ENCODE measurements at regions not wholly inside any gene's neighbourhood (a gene's known extent, or its start where the extent isn't known, plus 50 kb on each side); places are given as distances from the start of the nearest gene placed in this dataset.

DNA sequence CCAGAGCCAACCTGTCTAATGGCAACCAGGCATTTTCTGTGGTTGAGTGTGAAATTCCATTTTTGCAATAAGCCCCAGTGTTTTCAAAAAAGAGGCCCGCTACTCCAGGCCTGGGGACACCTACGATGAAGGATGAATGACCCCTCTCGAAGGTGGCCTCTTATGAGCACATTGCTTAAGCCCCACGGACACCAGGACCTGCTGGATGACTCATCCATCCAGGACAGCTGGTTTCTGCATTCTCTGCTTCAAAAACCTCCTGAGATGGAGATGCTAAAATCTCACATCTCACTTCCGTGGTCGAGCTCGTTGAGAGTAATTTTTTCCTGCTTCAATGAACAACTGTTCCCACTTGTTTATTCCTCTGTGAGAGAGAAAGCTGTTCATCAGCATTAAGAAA, 150.2 kb upstream of the FZD8 start:
- Histone ChIP-seq H3K27me3 (replicated peaks; ENCODE audit: insufficient read depth, low read depth, low read length, poor library complexity) (no peaks in the 10 kb centered on the region), H3K36me3 (ENCODE audit: insufficient read depth, low read length, poor library complexity, severe bottlenecking) (no peaks in the 10 kb centered on the region), H3K9me3 (ENCODE audit: low read depth, low read length, poor library complexity, severe bottlenecking) (no peaks in the 10 kb centered on the region), H3K27ac (ENCODE audit: low read depth, low read length, poor library complexity, severe bottlenecking) (no peak overlapping the region), H3K4me1 (ENCODE audit: insufficient read depth, low read length, poor library complexity, severe bottlenecking) (no peaks in the 10 kb centered on the region), H3K4me3 (ENCODE audit: low read depth, low read length, poor library complexity, severe bottlenecking) (no peak overlapping the region)
- CTCF ChIA-PET = no interaction called here
- POLR2A ChIA-PET (ENCODE audit: low non-redundant PET) = no interaction called here
- no peak for TF ChIP-seq EZH2 (IDR thresholded peaks at IDR 0.05; ENCODE audit: borderline replicate concordance, low read depth, low read length, poor library complexity, severe bottlenecking)
- TF ChIP-seq, protein P1, sequence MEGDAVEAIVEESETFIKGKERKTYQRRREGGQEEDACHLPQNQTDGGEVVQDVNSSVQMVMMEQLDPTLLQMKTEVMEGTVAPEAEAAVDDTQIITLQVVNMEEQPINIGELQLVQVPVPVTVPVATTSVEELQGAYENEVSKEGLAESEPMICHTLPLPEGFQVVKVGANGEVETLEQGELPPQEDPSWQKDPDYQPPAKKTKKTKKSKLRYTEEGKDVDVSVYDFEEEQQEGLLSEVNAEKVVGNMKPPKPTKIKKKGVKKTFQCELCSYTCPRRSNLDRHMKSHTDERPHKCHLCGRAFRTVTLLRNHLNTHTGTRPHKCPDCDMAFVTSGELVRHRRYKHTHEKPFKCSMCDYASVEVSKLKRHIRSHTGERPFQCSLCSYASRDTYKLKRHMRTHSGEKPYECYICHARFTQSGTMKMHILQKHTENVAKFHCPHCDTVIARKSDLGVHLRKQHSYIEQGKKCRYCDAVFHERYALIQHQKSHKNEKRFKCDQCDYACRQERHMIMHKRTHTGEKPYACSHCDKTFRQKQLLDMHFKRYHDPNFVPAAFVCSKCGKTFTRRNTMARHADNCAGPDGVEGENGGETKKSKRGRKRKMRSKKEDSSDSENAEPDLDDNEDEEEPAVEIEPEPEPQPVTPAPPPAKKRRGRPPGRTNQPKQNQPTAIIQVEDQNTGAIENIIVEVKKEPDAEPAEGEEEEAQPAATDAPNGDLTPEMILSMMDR (conservative IDR thresholded peaks at IDR 0.05; ENCODE audit: low read depth, low read length) = no peak
- no peak for DNase-seq (ENCODE audit: low spot score)
- intact Hi-C loops (cut with micrococcal nuclease; ENCODE audit: unreplicated experiment) = no loop called here
- BruUV-seq (replicated peaks) = no TSS peak

DNA sequence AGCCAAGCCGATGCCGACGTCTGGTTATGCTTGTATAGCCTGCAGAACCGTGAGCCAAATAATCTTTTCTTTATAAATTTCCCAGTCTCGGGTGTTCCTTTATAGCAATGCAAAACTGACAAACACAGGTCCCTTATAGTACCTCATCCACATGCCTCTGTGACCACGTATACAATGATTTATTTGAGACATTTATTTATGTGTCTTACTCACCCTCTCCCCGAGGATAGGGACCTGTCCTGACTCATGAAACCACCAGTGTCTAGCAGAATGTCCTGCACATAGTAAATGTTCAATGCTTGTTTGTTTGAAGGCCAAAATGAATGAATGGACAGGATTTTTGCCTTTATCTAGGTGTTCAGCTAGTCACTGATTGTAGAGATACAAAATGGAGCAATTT, 147.9 kb upstream of the FZD8 start:
- peaks cover 7% of the 10 kb centered on the region for H3K9me3 ChIP-seq (ENCODE audit: low read depth, low read length, poor library complexity, severe bottlenecking)
- H3K36me3 ChIP-seq (ENCODE audit: insufficient read depth, low read length, poor library complexity, severe bottlenecking) = no peaks in the 10 kb centered on the region
- no peak for DNase-seq (ENCODE audit: low spot score)
- no peaks in the 10 kb centered on the region for H3K27me3 ChIP-seq (replicated peaks; ENCODE audit: insufficient read depth, low read depth, low read length, poor library complexity)
- no peaks in the 10 kb centered on the region for H3K4me1 ChIP-seq (ENCODE audit: insufficient read depth, low read length, poor library complexity, severe bottlenecking)
- CTCF ChIA-PET = no interaction called here
- TF ChIP-seq, protein P1 (conservative IDR thresholded peaks at IDR 0.05; ENCODE audit: low read depth, low read length) = no peak
- no peak for TF ChIP-seq EZH2 (IDR thresholded peaks at IDR 0.05; ENCODE audit: borderline replicate concordance, low read depth, low read length, poor library complexity, severe bottlenecking)
- no peak overlapping the region for H3K4me3 ChIP-seq (ENCODE audit: low read depth, low read length, poor library complexity, severe bottlenecking)
- intact Hi-C loops (cut with micrococcal nuclease; ENCODE audit: unreplicated experiment) = no loop called here
- H3K27ac ChIP-seq (ENCODE audit: low read depth, low read length, poor library complexity, severe bottlenecking) = no peak overlapping the region
- POLR2A ChIA-PET (ENCODE audit: low non-redundant PET) = no interaction called here
- no TSS peak for BruUV-seq (replicated peaks)

DNA sequence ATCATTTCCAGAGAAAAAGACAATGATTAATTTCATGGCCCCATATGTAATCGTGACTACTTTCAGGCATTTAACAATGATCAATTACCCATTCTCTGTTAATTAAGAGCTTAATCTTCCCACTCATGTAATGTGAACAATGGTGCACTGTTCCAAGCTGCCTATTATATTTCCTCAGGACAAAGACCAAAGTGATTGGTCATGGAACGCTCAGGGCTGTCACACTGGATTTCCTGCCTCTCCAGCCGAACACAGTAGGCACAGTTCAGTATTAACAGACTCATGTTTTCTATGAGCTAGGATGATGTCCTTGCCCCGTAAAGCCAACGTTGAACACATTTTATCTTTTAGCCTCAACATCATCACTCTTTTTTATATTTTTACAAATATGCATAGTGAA, 142.7 kb upstream of the FZD8 start:
- intact Hi-C loops (cut with micrococcal nuclease; ENCODE audit: unreplicated experiment) = loop anchor here (5.0 kb wide), 1 partner anchor 998 kb away; no protein-coding TSS in a partner anchor
- ChIA-PET POLR2A (ENCODE audit: low non-redundant PET) (no interaction called here), CTCF (no interaction called here)
- no TSS peak for BruUV-seq (replicated peaks)
- Histone ChIP-seq H3K36me3 (ENCODE audit: insufficient read depth, low read length, poor library complexity, severe bottlenecking) (no peaks in the 10 kb centered on the region), H3K4me3 (ENCODE audit: low read depth, low read length, poor library complexity, severe bottlenecking) (no peak overlapping the region), H3K4me1 (ENCODE audit: insufficient read depth, low read length, poor library complexity, severe bottlenecking) (peaks cover 12% of the 10 kb centered on the region), H3K9me3 (ENCODE audit: low read depth, low read length, poor library complexity, severe bottlenecking) (peaks cover 7% of the 10 kb centered on the region), H3K27me3 (replicated peaks; ENCODE audit: insufficient read depth, low read depth, low read length, poor library complexity) (no peaks in the 10 kb centered on the region), H3K27ac (ENCODE audit: low read depth, low read length, poor library complexity, severe bottlenecking) (no peak overlapping the region)
- DNase-seq (ENCODE audit: low spot score) = peak; percentile 26
- TF ChIP-seq EZH2 (IDR thresholded peaks at IDR 0.05; ENCODE audit: borderline replicate concordance, low read depth, low read length, poor library complexity, severe bottlenecking) = no peak
- TF ChIP-seq, protein P1 (conservative IDR thresholded peaks at IDR 0.05; ENCODE audit: low read depth, low read length) = no peak

Measured in A673 (cell line).